HL-60 (cell line): ENCODE measurements at regions not wholly inside any gene's neighbourhood (a gene's known extent, or its start where the extent isn't known, plus 50 kb on each side); places are given as distances from the start of the nearest gene placed in this dataset.

Source experiments
- GABPA ChIP-seq: IDR thresholded peaks from 2 replicates; pipeline ENCODE4 v1.6.1; 2012; ENCODE audit warnings: low read depth
- POLR2AphosphoS5 ChIP-seq: IDR thresholded peaks from 2 replicates; pipeline ENCODE4 v1.6.1; 2012; ENCODE audit warnings: low read depth
- REST ChIP-seq: IDR thresholded peaks from 2 replicates; pipeline ENCODE4 v1.6.1; 2012; ENCODE audit warnings: low read depth; ENCODE audit not compliant: insufficient replicate concordance
- TF ChIP-seq, protein P1 (sequence below): IDR thresholded peaks from one replicate; pipeline ENCODE4 v1.5.1; 2011; ENCODE audit warnings: low read length, control low read depth, inconsistent platforms; ENCODE audit not compliant: insufficient read depth

- TF ChIP-seq, protein P1, sequence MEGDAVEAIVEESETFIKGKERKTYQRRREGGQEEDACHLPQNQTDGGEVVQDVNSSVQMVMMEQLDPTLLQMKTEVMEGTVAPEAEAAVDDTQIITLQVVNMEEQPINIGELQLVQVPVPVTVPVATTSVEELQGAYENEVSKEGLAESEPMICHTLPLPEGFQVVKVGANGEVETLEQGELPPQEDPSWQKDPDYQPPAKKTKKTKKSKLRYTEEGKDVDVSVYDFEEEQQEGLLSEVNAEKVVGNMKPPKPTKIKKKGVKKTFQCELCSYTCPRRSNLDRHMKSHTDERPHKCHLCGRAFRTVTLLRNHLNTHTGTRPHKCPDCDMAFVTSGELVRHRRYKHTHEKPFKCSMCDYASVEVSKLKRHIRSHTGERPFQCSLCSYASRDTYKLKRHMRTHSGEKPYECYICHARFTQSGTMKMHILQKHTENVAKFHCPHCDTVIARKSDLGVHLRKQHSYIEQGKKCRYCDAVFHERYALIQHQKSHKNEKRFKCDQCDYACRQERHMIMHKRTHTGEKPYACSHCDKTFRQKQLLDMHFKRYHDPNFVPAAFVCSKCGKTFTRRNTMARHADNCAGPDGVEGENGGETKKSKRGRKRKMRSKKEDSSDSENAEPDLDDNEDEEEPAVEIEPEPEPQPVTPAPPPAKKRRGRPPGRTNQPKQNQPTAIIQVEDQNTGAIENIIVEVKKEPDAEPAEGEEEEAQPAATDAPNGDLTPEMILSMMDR = no peak
- TF ChIP-seq REST (no peak), POLR2AphosphoS5 (no peak), GABPA (no peak)
These were observed 168.4 kb upstream of the AVPR1A start for GRCh38 chr12:63319386-63319785.
